K562 (cell line): ENCODE measurements at regions not wholly inside any gene's neighbourhood (a gene's known extent, or its start where the extent isn't known, plus 50 kb on each side); places are given as distances from the start of the nearest gene placed in this dataset.
A peak's percentile ranks its signal among the peaks of the same experiment; 100 is the strongest.

ENCODE experiments used
- ATAC-seq: fragments of 200-7000 bp; cut with Tn5 transposase; 3 replicates; pipeline ENCODE4 v1.9.1; 2020; ENCODE audit warnings: moderate library complexity
- BruUV-seq: library from RNA; stranded (reverse); fragments of 400-500 nt; replicated peaks from 2 replicates; lab custom pipeline; 2021; lab: Mats Ljungman, UMichigan
- CTCF ChIA-PET: fragments of 300-600 bp; formaldehyde crosslinking; extraction: SDS; loops from one replicate; lab custom pipeline; 2021; ENCODE audit warnings: low intra/inter-chr PET ratio; lab: Yijun Ruan, JAX
- POLR2A ChIA-PET: fragments of 300-600, 350-650 bp; sonication (Branson Sonifier 250); formaldehyde crosslinking; extraction: SDS; loops from one replicate; lab custom pipeline; 2021; ENCODE audit warnings: antibody characterized with exemption, inconsistent platforms; lab: Yijun Ruan, JAX
- DNase-seq, 4 experiments: peaks; one replicate each; pipeline versions ENCODE4 v3.0.0 to v3.0.0-alpha.2; 2011 to 2018; ENCODE audit warnings: low spot score in 3 of 4, mixed read lengths in 3 of 4; ENCODE audit errors: extremely low read depth in 1 of 4
- FAIRE-seq: peaks from 2 replicates; lab custom pipeline; 2011; peaks lifted over from hg19 to GRCh38; lab: Jason Lieb, UNC
- H2AFZ ChIP-seq: 2 replicates; pipeline ENCODE4 v1.6.0; 2011; ENCODE audit warnings: low read depth, low read length, control low read depth, inconsistent platforms
- H3K27ac ChIP-seq: fragments of 200-600 bp; 3 replicates; pipeline ENCODE4 v1.8.0; 2011; ENCODE audit warnings: low read depth, mild to moderate bottlenecking, control low read depth, inconsistent platforms, low read length, moderate library complexity, mixed read lengths; ENCODE audit errors: extremely low read depth
- H3K27me3 ChIP-seq, 2 experiments: fragments of 300-600 bp in 1 of 2; 2 replicates in 1 of 2; 3 replicates in 1 of 2; pipeline versions ENCODE4 v1.6.0 to v1.8.0; 2011; ENCODE audit warnings: inconsistent platforms in 2 of 2, low read length in 2 of 2, mild to moderate bottlenecking in 1 of 2, mixed read lengths in 1 of 2, moderate library complexity in 1 of 2; ENCODE audit not compliant: control insufficient read depth in 2 of 2, insufficient read depth in 2 of 2
- H3K36me3 ChIP-seq: fragments of 300-600 bp; 3 replicates; pipeline ENCODE4 v1.8.0; 2011; ENCODE audit warnings: mild to moderate bottlenecking, low read length, inconsistent platforms; ENCODE audit not compliant: control insufficient read depth, insufficient read depth
- H3K4me1 ChIP-seq, 2 experiments: fragments of 200-600 bp in 1 of 2; replicated peaks in 1 of 2; 2 replicates in 1 of 2; 3 replicates in 1 of 2; pipeline versions ENCODE4 v1.5.1 to v1.8.0; 2011; ENCODE audit warnings: inconsistent platforms in 2 of 2, low read length in 2 of 2, mild to moderate bottlenecking in 1 of 2, mixed read lengths in 1 of 2, moderate library complexity in 1 of 2; ENCODE audit not compliant: control insufficient read depth in 2 of 2, insufficient read depth in 2 of 2
- H3K4me2 ChIP-seq: 2 replicates; pipeline ENCODE4 v1.6.1; 2011; ENCODE audit warnings: low read length, control low read depth, inconsistent platforms, mixed read lengths; ENCODE audit not compliant: insufficient read depth
- H3K4me3 ChIP-seq: fragments of 200-600 bp; sonication (generic), shearing (Covaris generic); 2 replicates; pipeline ENCODE4 v1.5.1; 2016; ENCODE audit warnings: control low read depth, inconsistent platforms
- H3K79me2 ChIP-seq: fragments of 200-600 bp; 3 replicates; pipeline ENCODE4 v1.8.0; 2011; ENCODE audit warnings: low read length, inconsistent platforms; ENCODE audit not compliant: control insufficient read depth, insufficient read depth
- H3K9ac ChIP-seq, 2 experiments: 2 replicates each; pipeline versions ENCODE4 v1.6.0 to v1.6.1; 2011; ENCODE audit warnings: low read depth in 2 of 2, low read length in 2 of 2, control low read depth in 1 of 2, inconsistent platforms in 1 of 2, mild to moderate bottlenecking in 1 of 2, mixed read lengths in 1 of 2; ENCODE audit not compliant: insufficient read depth in 1 of 2
- H3K9me1 ChIP-seq: one replicate; pipeline ENCODE4 v1.6.0; 2011; ENCODE audit warnings: inconsistent platforms, mild to moderate bottlenecking, low read length, moderate library complexity; ENCODE audit not compliant: control insufficient read depth, insufficient read depth
- H3K9me3 ChIP-seq: replicated peaks from 2 replicates; pipeline ENCODE4 v1.5.1; 2011; ENCODE audit warnings: low read depth, low read length, inconsistent platforms; ENCODE audit not compliant: control insufficient read depth, insufficient read depth
- H4K20me1 ChIP-seq: replicated peaks from 2 replicates; pipeline ENCODE4 v1.6.1; 2011; ENCODE audit warnings: low read length, inconsistent platforms, mixed read lengths; ENCODE audit not compliant: control insufficient read depth, insufficient read depth
- AFF1 ChIP-seq, 2 experiments: fragments of 450-650 bp; IDR thresholded peaks; 2 replicates each; pipeline ENCODE4 v1.6.1; 2018; ENCODE audit warnings: mild to moderate bottlenecking in 2 of 2, low read depth in 1 of 2; ENCODE audit not compliant: partially characterized antibody in 2 of 2
- HDAC2 ChIP-seq: fragments of 450-650 bp; IDR thresholded peaks from 2 replicates; pipeline ENCODE4 v1.6.1; 2016; ENCODE audit warnings: mild to moderate bottlenecking
- MECOM ChIP-seq: fragments of 250-450 bp; sonication (Bioruptor Pico); IDR thresholded peaks from 2 replicates; pipeline ENCODE4 v1.8.0; 2022; ENCODE audit warnings: inconsistent platforms
- MLLT1 ChIP-seq, 2 experiments: fragments of 450-650 bp; IDR thresholded peaks; 2 replicates each; pipeline ENCODE4 v1.6.1; 2016
- SFPQ ChIP-seq: fragments of 200-400 bp; formaldehyde crosslinking; IDR thresholded peaks from 2 replicates; pipeline ENCODE4 v1.6.1; 2017; ENCODE audit warnings: mild to moderate bottlenecking, low read depth, low read length, moderate library complexity
- SREBF2 ChIP-seq: sonication (generic); formaldehyde crosslinking; IDR thresholded peaks from 2 replicates; pipeline ENCODE4 v1.4.0; 2020; ENCODE audit warnings: mild to moderate bottlenecking, missing genetic modification reagents
- ZNF431 ChIP-seq: sonication (generic); formaldehyde crosslinking; IDR thresholded peaks from 2 replicates; pipeline ENCODE4 v1.8.0; 2022; ENCODE audit warnings: mild to moderate bottlenecking, missing genetic modification reagents
- ZNF445 ChIP-seq: fragments of 250-450 bp; sonication (Bioruptor Pico); IDR thresholded peaks from 2 replicates; pipeline ENCODE4 v1.4.0; 2020; ENCODE audit warnings: low read depth, mild to moderate bottlenecking, moderate library complexity
- WGBS: fragments of 100-300 bp; shearing (Covaris generic); methylation state at CpG from one replicate; pipeline ENCODE4 v1.1.6; 2016; ENCODE audit warnings: low coverage, mixed read lengths; ENCODE audit not compliant: insufficient coverage; ENCODE audit errors: missing lambda C conversion rate; 5-methylcytosine and 5-hydroxymethylcytosine counted together
- in situ Hi-C: fragments of 300-500 bp; cut with MboI; formaldehyde crosslinking; loops from 4 replicates; pipeline ENCODE4 v1.15.0; 2018; ENCODE audit warnings: inconsistent platforms, mixed read lengths
- intact Hi-C: fragments of 100-400 bp; cut with micrococcal nuclease; formaldehyde crosslinking; loops from 2 replicates; pipeline ENCODE4 v1.14.2; 2022

GRCh38 chr2:194562329-194562728, 1094.7 kb upstream of the SLC39A10 start:
- no peak for ATAC-seq
- H3K27ac ChIP-seq = no peak overlapping the region
- no peak for TF ChIP-seq SREBF2 (CRISPR knock-in tag)
- peak; percentile 83 for TF ChIP-seq ZNF431
- TF ChIP-seq, all 486 proteins: peak for 1
- no peak for FAIRE-seq
- no TSS peak for BruUV-seq
- in situ Hi-C loops = no loop called here
- no peaks in the 10 kb centered on the region for H3K9me1 ChIP-seq
- WGBS = 0% methylated on average over 2 of the region's 2 CpGs
- no peak overlapping the region for H3K9ac ChIP-seq
- no peak overlapping the region for H3K4me3 ChIP-seq
- no peaks in the 10 kb centered on the region for H3K4me1 ChIP-seq
- H4K20me1 ChIP-seq = no peaks in the 10 kb centered on the region
- intact Hi-C loops = no loop called here
- no peak overlapping the region for H3K4me2 ChIP-seq
- no peaks in the 10 kb centered on the region for H3K9me3 ChIP-seq
- H2AFZ ChIP-seq = no peak overlapping the region
- no peaks in the 10 kb centered on the region for H3K36me3 ChIP-seq
- CTCF ChIA-PET = no interaction called here
- no peak for DNase-seq
- H3K79me2 ChIP-seq = no peaks in the 10 kb centered on the region
- no peaks in the 10 kb centered on the region for H3K27me3 ChIP-seq
- POLR2A ChIA-PET = no interaction called here

GRCh38 chr2:194559964-194560363, 1097.1 kb upstream of the SLC39A10 start:
- Histone ChIP-seq H3K36me3 (no peaks in the 10 kb centered on the region), H2AFZ (no peak overlapping the region), H3K4me2 (no peak overlapping the region), H3K4me3 (no peak overlapping the region), H4K20me1 (no peaks in the 10 kb centered on the region), H3K9me1 (no peaks in the 10 kb centered on the region), H3K9ac (no peak overlapping the region), H3K4me1 (no peaks in the 10 kb centered on the region), H3K27me3 (no peaks in the 10 kb centered on the region), H3K79me2 (no peaks in the 10 kb centered on the region), H3K9me3 (no peaks in the 10 kb centered on the region), H3K27ac (no peak overlapping the region)
- no TSS peak for BruUV-seq
- DNase-seq (no peak), ATAC-seq (no peak), FAIRE-seq (no peak)
- intact Hi-C loops = no loop called here
- TF ChIP-seq ZNF445 (CRISPR knock-in tag) = no peak
- TF ChIP-seq MECOM (CRISPR knock-in tag) = no peak
- TF ChIP-seq MLLT1 (IDR thresholded peaks at IDR 0.05) = no peak
- no peak for TF ChIP-seq SFPQ
- no peak for TF ChIP-seq AFF1 (IDR thresholded peaks at IDR 0.05; ENCODE audit: low read depth in 1 of 2, partially characterized antibody in 2 of 2)
- TF ChIP-seq HDAC2 = no peak
- ChIA-PET CTCF (no interaction called here), POLR2A (no interaction called here)
- WGBS = 0% methylated on average over 2 of the region's 3 CpGs
- in situ Hi-C loops = no loop called here
